NCI-H82 (cell line): ENCODE measurements at regions not wholly inside any gene's neighbourhood (a gene's known extent, or its start where the extent isn't known, plus 50 kb on each side); places are given as distances from the start of the nearest gene placed in this dataset.
"Not testable (repeated sequence)": the region's sequence is repeated elsewhere in the genome, so short reads cannot be mapped to it uniquely, and the experiment has no call there.

Experiments
- DNase-seq: peaks from one replicate; lab custom pipeline; 2025; lab: John Stamatoyannopoulos, UW

DNA sequence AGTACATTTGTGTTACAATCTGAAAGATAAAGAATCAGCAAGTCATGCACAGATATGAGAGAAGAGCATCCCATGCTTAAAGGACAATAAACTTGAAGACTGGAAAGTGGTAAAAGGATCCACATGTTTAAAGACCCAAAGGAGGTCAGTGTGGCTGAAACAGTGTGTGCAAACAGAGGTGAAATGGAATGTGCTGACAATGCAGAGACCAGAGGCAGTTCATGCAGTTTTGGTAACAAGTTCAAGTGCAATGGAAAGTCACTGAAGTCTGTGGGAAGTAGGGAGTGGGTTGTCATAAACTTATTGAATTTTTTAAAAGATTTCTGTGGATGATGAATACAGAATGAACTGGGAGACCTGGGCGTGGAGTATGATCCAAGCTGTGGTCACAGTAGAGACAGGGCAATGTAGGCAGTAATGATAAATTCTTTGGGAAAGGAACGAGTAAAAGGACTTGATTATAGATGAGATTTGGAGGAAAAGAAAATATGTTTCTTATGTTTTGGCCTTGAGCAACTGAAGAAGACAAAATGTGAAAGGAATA lies 408.0 kb downstream of the HGF start:
- no peak for DNase-seq

DNA sequence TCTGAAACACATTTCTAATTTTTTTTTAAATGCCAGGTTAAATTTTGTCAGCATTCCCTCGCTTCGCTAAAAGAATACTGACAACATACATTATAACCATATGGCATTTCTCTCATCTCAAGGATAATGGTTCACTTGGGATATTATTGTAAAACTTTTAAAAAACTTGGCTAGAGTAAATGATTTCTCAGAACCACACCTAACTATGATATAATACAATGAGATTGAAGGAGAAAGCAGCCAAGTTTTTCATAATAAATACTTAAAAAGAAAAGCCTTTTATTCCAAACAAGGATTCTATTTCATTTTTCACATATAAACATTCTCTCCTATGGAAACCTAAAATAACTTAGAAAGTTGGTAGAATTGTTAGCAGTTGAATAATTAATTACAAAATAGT lies 413.9 kb downstream of the HGF start:
- DNase-seq = no peak

DNA sequence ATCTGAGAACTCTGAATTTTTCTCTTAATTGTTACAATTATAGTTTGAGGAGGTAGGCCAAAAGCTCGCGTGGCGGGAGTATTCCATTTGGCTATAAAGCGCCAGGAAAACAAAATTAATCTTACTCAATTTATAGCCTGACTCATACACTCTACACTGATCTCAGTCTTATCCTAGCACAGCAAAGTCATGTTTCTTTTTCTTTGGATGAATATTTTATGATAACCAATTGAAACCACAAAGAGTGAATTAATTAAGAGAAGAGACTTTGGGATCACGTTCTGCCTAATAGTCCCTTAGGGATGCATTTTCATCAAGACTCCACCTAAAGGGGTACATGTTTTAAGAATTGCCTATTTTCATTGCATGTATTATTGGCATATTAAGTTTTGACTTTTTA lies 420.8 kb downstream of the HGF start:
- no peak for DNase-seq

DNA sequence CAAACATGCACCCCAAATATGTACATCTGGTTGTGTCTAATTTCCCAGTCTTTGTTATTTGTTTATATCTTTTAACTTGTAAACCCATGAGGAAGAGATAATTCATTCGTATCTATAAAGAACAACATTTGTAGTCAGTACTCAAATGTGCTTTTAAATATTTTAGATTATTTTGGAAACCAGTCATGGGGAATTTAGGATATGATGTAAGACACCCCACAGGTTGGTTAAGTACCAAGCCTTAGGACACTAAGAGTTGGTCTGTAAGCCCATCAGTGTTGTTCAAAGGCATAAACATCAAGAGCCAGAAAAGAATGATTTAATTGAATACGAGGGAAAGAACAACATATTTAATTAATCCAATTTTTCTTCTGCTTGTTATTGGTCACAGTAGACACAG lies 421.1 kb upstream of the SEMA3C start:
- no peak for DNase-seq

DNA sequence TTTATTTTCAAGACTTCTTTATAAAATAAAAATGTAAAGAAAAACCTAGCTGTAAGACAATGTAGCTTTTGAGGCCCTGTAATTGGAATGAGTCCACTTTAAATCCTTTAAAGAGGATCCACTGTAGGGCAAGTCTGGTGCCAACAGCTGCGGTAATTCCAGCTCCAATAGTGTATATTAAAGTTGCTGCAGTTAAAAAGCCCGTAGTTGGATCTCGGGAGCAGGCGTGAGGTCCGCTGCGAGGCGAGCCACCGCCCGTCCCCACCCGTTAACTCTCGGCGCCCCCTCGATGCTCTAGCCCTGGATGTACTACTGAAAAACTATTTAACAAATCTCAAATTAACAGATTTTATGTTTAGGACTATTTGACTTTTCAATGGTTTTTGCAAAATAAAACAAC lies 414.7 kb upstream of the SEMA3C start:
- peak; percentile 76 for DNase-seq

DNA sequence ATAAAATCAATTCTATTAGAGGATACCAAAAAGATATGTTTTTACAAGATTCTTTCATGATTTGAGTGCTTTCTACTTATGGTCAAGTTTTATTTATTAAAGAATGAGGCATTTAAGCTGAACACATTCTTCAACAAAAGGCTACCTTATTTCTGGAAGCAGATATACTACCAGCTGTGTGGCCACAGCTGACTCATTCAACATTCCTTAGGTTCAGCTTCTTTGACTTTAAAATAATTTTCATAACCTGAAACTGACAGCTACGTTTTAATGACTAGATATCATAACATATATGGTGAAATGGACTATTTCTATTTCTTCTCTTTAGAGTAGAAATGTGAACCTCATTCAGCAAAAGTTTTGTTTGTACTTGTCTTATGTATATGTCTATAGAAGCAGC lies 414.2 kb upstream of the SEMA3C start:
- no peak for DNase-seq

DNA sequence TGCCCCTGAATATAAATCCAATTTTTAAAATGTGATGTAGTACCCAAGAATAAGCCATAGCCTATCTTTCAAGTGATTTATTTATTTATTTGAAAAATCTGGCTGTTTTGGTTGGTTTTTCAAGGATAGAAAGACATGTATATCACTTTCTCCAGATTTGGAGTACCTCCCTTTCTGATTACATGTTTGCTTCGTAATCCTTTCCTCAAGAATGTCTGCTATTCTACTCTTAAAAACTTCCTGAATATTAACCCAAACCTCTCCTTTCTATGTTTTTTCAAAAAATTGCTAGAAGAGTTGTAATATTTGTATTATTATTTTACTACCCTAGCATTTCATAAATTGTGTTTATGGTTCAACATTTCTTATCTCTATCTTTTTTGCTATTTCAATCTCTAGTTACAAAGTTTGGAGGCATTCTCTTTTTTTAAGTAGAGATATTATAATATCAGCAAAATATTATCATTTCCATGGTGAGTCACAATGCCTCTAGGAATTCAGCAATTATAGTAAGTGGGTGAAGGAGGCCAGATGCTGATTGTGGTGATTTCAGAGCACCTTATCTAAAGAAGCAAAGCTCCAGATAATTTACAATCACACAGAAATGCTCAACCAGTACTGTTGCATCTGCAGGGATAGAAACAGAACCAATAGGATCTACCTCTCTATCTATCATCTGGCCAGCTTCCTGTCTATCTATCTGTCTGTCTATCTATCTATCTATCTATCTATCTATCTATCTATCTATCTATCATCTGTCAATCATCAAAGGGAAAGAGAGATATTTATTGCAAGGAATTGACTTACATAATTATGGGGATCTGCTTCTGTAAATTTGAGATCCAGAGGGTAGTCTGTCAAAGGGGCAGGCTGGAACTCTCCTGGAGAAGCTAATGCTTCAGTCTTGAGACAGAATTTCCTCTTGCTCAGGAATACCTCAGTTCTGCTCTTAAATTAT lies 412.5 kb upstream of the SEMA3C start:
- DNase-seq = no peak

DNA sequence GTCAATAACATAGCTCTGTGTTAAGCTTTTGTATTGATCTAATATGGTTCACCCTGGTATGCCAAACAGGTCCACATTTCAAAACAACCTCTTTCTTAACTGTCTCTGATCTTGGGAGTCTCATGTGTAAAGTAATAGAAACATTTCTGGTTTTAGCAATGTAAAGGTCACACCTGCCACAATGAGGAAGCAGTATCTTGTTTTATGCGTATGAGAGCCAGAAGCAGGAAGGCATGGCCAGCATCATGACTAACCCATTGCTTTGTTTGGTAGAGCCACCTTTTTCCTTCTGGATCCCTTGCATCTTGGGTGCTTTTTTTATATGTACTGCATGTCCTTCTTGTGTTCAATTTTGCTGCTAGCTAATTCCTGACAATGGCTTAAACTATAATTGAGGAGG lies 411.3 kb upstream of the SEMA3C start:
- no peak for DNase-seq

DNA sequence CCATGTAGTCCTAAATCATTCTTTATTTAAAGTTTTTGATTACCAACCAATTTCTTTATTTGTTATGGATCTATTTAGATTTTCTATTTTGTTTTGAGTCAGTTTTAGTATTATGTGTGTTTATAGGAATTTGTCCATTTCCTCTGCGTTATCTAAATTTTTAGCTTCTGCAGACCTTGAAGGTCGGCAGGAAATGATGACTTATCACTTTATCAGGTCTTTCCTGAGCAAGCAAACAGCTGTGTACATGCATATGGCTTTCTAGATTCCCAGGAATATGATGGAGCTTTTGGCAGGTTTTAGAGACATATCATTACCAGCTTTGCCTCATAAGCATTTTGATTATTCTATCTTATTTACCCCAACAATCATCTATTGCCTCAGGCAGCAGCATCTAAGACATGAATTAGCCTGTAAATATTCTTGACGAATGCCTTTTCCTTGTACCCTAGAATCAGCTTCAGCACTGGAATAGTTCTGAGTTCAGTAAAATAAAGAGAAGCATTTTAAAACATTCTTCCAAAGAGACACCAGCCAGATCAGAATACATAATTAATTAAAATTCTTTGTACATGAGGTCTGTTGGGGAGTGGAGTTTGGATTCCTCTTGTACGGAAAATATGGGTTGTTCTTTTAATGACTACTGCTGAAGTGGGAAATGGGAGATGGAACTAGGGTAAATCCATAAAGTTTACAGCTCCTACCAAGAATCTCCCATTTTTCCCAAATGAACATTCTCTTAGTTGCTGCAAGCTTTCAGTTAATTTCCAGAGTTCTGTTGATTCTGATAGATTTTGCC lies 408.8 kb upstream of the SEMA3C start:
- DNase-seq = no peak

DNA sequence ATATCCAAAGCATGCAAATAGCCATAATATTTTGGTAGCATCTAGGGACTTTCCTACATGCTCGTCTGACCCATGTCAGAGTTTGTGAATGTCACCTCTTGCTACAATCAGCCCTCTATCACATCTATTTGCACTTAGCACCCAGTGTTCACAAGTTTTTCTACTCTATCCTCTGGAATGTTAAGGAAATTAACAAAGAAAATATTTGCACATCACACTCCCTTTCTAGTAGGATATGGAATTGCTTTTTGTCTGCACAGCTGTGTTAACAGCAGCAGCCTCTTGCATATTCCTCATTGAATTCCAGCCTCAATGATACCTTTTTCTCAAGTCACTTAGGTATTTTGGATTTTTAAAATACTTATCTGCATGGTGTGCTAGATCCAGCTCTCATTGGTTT lies 403.1 kb upstream of the SEMA3C start:
- no peak for DNase-seq

DNA sequence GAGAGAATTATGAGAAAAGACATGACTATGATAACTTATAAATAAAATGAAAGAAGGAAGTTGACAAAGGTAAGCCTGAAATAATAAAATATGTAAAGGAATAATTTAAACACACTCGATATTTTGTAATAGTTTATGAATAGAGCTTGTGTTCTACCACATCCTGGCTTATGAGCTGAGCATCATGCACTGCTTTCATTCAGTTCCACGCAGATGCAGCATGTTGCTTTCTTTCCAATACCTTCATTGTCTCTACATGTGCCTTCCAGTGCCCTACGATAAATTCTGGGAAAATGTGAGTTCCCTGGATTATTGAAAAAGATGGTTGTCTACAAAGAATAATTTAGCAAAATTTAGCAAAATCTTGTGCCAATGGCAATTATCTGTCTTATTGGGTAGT lies 398.9 kb upstream of the SEMA3C start:
- no peak for DNase-seq

DNA sequence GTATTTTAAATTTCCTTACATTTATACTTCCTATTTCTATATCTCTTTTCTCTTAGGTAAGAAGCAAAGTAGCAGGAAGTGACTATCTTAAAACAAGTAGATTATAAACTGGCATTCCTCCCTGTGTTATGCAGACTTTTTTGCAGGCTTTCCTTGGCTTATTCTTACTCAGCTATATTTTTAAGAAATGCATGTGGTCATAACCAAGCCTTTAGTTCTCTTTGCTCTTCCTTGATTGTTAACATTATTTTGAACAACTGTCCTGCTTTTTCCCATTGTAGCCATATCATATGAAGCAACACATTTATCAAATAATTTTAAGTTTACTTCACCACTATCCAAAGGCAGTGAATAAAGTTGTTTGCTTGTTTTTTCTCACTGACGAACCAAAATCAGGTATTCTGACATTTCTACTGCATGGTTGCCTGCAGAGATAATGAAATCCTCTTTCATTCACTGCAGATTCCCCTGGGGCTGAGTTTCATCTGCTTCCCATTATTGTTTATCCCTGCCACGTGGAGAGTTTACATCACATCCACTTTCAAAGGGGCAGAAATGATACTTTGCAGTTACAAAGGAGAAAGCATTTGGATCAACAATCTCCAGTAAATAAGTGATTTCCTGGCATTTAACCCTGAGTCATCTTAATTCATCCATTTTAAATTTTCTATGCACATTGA lies 389.9 kb upstream of the SEMA3C start:
- DNase-seq = peak; percentile 57

DNA sequence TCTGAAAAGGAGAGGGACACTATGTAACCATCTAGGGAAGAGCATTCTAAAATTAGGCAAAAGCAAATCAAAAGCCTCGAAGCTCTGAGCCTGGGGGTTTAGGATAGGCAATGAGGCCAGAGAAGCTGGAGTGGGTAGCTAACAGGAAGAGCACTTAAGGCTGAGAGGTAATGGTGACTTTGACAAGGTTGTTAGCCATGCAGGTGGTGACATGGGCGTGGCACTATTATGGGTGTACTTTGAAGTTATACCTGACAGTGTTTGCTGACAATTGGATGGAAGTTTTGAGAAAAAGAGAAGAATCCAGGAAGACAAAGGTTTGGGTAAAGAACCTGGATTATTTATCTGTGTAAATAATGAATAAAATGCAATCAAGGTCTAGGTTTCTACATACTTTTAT lies 383.0 kb upstream of the SEMA3C start:
- no peak for DNase-seq

DNA sequence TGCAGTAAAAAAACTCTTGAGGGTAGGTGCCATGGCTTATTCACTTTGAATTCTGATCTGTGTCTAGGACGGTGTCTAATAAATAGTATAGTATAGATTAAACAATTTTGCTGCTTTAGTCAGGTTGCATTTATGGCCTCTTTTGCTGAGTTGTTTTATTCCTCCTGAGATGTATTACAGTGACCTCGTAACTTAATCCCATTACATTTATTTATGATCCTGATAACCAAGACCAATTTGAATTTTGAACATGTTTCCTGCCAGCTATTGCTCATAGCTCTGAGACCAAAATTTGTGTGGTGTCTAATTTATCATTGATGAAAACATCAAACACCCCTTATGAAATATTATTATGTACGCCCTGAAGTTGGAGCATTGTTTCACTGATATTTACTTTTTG lies 381.9 kb upstream of the SEMA3C start:
- DNase-seq = no peak

DNA sequence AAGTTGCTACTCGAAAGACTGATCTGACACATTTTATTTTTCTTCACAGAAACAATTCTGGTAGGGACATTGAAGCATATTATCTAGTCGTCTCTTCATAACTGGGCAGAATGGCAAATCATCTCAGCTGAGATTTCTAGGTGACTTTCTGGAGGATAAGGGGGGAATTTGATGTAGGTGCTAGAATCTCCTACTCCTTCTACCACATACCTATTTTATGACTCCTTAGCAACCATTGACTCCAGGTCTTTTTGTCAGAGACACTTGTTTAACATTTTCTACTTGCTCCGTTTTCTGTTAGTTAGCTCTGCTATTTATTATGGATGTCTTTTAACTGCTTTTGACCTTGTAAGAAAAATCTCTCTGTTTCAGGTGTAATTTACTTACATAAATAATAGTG lies 380.9 kb upstream of the SEMA3C start:
- no peak for DNase-seq

DNA sequence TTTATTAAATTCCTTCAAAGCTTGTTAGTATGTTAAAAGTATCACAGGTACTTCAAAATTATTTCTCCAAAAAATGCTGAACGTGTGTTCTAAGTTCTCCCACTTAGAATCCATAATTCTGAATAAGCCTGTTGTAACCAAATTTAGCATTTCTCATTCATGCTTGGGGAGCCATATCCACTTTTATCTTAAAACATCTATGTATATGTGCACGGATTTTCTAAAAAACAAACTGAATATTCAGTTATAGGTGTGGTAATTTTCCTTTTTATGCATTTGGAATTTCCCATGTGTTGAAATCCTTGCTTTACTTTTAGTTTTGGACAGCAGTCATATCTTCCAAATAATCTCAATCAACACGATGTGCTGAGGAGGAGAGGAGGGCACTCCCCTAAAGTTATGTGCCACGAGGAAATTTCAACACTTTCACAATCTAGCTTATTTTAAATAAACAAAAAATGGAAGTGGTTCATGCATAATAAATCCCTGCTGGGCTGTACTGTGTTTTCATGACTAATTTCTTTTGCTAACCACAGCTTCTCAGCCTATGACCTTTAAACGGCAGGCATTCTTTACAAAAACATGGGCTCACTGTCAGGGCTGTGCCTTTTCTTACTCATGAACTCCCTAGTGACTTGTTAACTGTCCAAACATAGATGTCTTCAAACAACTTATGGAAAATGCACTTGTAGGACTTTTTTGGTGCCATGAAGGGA lies 380.3 kb upstream of the SEMA3C start:
- DNase-seq = no peak

DNA sequence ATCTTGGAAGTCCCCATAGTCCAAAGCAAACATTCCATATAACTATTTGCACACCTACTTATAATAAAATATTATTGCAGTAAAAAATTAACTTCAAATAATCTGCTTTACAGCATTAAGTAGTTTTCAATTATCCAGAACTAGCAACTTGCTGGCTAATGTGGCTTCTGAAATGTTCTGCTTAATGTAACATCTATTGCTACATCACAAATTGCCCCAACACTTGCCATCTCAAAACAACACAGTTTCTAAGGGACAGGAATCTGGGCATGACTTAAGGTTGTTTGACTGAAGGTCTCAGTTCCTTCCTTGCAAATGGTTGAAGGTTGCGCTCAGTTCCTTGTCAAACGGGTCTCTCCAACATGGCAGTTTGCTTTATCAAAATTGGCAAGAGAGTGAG lies 378.5 kb upstream of the SEMA3C start:
- no peak for DNase-seq

DNA sequence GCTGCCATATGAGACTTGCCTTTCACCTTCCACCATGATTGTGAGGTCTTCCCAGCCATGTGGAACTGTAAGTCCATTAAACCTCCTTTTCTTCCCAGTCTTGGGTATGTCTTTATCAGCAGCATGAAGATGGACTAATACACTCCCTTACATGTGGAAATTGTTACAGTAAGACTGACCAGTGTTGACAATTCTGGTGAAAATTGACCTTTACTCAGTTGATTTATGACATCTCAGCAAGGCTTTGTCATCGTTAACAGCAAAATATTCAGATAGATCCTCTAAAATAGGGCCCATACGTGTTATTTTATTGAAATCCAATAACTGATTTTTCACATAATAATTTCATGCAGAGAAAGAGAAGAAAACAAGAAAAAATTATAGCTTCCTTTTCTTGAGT lies 377.9 kb upstream of the SEMA3C start:
- DNase-seq = no peak

DNA sequence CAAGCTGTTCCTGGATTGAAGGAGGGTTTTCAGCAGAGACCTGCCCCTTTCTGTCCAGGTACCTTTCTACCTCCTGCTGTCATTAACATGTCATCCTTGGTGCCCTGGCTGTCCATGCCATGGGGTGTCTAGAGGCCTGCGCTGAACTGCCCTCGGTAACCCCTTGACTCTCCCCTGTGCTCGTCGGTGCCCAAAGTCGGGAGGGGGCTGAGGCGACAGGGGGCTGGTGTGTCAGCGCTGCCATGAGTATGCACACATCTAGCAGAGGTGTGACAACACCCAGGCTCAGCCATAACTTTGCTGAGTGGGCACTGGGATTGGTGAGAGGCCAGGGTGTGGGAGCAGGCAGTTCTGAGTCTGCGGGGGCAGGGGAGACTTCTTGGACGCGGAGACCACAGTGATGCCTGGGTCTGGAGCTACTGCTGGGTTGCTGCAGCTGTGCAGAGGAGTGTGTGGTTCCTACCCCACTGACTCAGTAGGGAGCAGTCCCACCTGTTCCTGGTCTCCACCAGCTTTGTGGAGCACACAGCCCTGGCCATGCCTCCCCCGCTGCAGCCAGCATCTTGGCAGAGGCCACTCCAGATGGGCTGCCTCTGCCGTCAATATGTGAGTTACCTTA lies 376.2 kb upstream of the SEMA3C start:
- no peak for DNase-seq

DNA sequence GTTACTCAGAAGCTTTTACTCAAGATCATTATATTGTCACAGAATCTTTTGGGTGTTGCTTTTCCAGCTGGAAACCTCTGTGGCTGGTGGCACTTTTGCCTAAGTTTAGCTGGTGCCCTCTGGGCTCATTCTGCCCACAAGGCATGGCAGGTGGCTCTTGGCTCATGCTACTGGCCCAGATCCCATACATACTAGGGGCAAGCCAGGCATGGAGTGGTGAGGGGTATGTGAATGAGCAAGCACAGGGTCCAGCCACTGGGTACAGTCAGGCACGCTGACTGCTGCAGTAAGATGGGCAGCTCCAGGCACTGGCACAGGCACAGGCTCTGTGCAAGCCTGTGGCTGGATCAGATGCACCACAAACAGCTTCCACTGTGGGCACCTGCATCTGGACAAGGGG lies 375.0 kb upstream of the SEMA3C start:
- no peak for DNase-seq

DNA sequence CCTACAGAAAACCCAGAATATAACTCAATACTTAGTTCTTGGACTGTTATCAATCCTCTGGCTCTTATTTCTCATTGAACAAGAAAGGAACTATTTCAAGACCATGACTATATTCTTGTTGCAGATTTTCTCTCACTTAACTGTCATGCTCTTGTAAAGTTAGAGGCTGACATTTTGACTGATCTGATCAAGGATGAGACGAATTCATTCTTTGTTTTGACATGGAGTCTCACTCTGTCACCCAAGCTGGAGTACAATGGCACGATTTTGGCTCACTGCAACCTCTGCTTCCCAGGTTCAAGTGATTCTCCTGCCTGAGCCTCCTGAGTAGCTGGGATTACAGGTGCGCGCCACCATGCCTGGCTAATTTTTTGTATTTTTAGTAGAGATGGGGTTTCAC lies 367.9 kb upstream of the SEMA3C start:
- DNase-seq = not testable (repeated sequence)
